Mucosa of descending colon (tissue), 3 donors: ENCODE measurements at regions not wholly inside any gene's neighbourhood (a gene's known extent, or its start where the extent isn't known, plus 50 kb on each side); places are given as distances from the start of the nearest gene placed in this dataset.

ENCODE experiments used
- ATAC-seq: fragments of 200-7000 bp; cut with Tn5 transposase; one replicate; pipeline ENCODE4 v1.9.1; 2020; ENCODE audit warnings: mild to moderate bottlenecking, moderate library complexity
- DNase-seq, 3 donors: peaks; one replicate each; pipeline ENCODE4 v3.0.0-alpha.2; 2020
- H3K36me3 ChIP-seq: fragments of 200-600 bp; one replicate; pipeline ENCODE4 v1.8.0; 2021; ENCODE audit warnings: low read depth, mild to moderate bottlenecking
- H3K4me1 ChIP-seq: fragments of 200-600 bp; one replicate; pipeline ENCODE4 v1.8.0; 2021; ENCODE audit warnings: low read depth, mild to moderate bottlenecking
- H3K4me3 ChIP-seq: fragments of 200-600 bp; one replicate; pipeline ENCODE4 v1.8.0; 2021; ENCODE audit warnings: mild to moderate bottlenecking
- H3K9me3 ChIP-seq: fragments of 200-600 bp; one replicate; pipeline ENCODE4 v1.8.0; 2021; ENCODE audit warnings: mild to moderate bottlenecking
- CTCF ChIP-seq: fragments of 200-600 bp; IDR thresholded peaks from one replicate; pipeline ENCODE4 v1.8.0; 2022; ENCODE audit warnings: antibody characterized with exemption, mild to moderate bottlenecking
- intact Hi-C, 2 donors: fragments of 100-400 bp; cut with DNase I in 1 of 2; cut with micrococcal nuclease in 1 of 2; formaldehyde crosslinking; loops; one replicate each; pipeline versions ENCODE4 v1.11.0 to v1.11.1; 2022; cut with DNase I, micrococcal nuclease
- donor health status: DM: no; HTN: no; CAD: no; lungs with moderate emphysema.
- donor health status: DM: no; HTN: no; CAD: no.
- donor health status: DM: no; HTN: yes; CAD: no.

GRCh38 chr4:154143720-154144119 lies 347.9 kb downstream of the DCHS2 start:
- no peak for TF ChIP-seq CTCF
- Histone ChIP-seq H3K4me3 (no peak overlapping the region), H3K9me3 (no peaks in the 10 kb centered on the region), H3K4me1 (no peaks in the 10 kb centered on the region), H3K36me3 (no peaks in the 10 kb centered on the region)
- ATAC-seq = no peak
- intact Hi-C loops = no loop called here
- no peak for DNase-seq

- no peak for ATAC-seq
- intact Hi-C loops = no loop called here
- TF ChIP-seq CTCF = no peak
Measured at GRCh38 chr4:154142664-154143063, 348.9 kb downstream of the DCHS2 start.

DNA sequence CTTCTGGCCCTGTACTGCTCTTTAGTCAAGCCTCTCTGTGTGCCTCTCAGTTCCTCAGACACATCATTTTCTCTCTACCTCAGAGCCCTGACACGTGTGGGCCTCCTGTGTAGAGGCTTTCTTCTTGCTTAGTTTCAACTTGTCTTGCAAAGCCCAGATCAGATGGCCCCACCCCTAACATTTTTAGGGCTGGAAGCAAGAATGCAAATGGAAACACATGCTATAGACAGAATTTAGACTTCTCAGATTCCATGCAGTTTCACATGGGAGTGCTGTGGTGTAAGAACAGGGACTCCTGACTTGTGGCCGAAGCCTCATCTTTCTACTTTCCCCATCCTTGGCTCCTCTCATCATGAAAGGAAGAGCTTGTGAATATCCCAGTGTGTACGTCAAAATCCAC lies 350.7 kb downstream of the DCHS2 start:
- H3K4me1 ChIP-seq = no peaks in the 10 kb centered on the region
- no peaks in the 10 kb centered on the region for H3K9me3 ChIP-seq
- no peak overlapping the region for H3K4me3 ChIP-seq
- ATAC-seq (no peak), DNase-seq (no peak)
- no peaks in the 10 kb centered on the region for H3K36me3 ChIP-seq
- intact Hi-C loops = no loop called here
- TF ChIP-seq CTCF = no peak

More at GRCh38 chr4:154142664-154143063, 348.9 kb downstream of the DCHS2 start:
- Histone ChIP-seq H3K4me1 (no peaks in the 10 kb centered on the region), H3K9me3 (no peaks in the 10 kb centered on the region), H3K36me3 (no peaks in the 10 kb centered on the region), H3K4me3 (no peak overlapping the region)
- no peak for DNase-seq

GRCh38 chr4:154137320-154137905 lies 348.5 kb upstream of the SFRP2 start:
- no peak overlapping the region for H3K4me3 ChIP-seq
- no peak for DNase-seq
- no peaks in the 10 kb centered on the region for H3K4me1 ChIP-seq
- intact Hi-C loops = no loop called here
- no peak for TF ChIP-seq CTCF
- H3K9me3 ChIP-seq = no peaks in the 10 kb centered on the region
- no peak for ATAC-seq
- no peaks in the 10 kb centered on the region for H3K36me3 ChIP-seq

DNA sequence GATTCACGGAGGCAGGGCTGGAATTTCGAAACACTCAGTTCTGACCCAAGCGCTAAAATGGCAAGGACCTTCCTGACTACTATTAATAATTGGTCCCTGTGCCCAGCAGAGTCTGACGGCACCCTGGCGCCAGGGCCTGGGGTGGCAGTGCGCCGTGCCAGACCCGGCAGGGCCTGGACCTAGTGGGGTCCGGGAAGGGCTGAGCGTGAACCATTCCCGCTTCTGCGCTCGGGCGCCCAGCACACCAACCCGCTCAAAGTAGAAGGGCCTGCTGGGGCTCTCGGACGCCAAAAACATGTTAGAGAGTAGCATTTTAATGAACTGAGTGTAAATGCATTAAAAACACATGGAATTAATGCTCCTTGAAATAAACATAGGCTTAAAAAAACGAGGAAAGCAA lies 346.7 kb upstream of the SFRP2 start:
- Histone ChIP-seq H3K9me3 (no peaks in the 10 kb centered on the region), H3K4me3 (no peak overlapping the region), H3K36me3 (no peaks in the 10 kb centered on the region), H3K4me1 (no peaks in the 10 kb centered on the region)
- intact Hi-C loops = no loop called here
- ATAC-seq (no peak), DNase-seq (no peak)
- TF ChIP-seq CTCF = no peak

DNA sequence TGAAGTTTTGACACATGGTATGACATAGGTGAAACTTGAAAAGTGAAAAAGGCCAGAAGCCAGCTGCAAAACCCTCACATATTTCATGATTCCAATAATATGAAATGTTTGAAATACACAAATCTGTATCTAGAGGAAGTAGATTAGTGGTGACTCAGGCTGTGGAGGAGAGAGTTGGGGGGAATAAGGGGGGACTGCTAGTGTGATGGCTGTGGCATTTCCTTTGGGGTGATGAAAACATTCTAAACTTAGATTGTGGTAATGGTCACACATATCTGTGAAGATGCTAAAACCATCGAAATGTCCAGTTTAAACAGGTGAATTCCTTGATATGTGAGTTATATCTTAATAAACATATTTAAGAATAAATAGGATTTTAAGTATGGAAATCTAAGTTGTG lies 343.5 kb upstream of the SFRP2 start:
- no peaks in the 10 kb centered on the region for H3K4me1 ChIP-seq
- H3K4me3 ChIP-seq = no peak overlapping the region
- ATAC-seq (no peak), DNase-seq (no peak)
- H3K36me3 ChIP-seq = no peaks in the 10 kb centered on the region
- H3K9me3 ChIP-seq = no peaks in the 10 kb centered on the region
- intact Hi-C loops = no loop called here
- no peak for TF ChIP-seq CTCF
